ENCODE measurements at regions not wholly inside any gene's neighbourhood (a gene's known extent, or its start where the extent isn't known, plus 50 kb on each side); places are given as distances from the start of the nearest gene placed in this dataset.

GRCh38 chr1:197995408-197996258 is 78.5 kb downstream of the LHX9 start (continued):
- TF ChIP-seq ETS1 (conservative IDR thresholded peaks at IDR 0.05; ENCODE audit: control insufficient read depth, low read depth, low read length) (no peak), NONO (IDR thresholded peaks at IDR 0.05; ENCODE audit: low read depth in 2 of 2, low read length in 1 of 2) (peak in 1 of 2 experiments; percentile 84; a peak in 2 of 4 replicates), SPI1 (IDR thresholded peaks at IDR 0.05; ENCODE audit: borderline replicate concordance, low read depth, low read length) (peak; percentile 67; the same call in 1 of the 2 replicates), ELF1 (tag; IDR thresholded peaks at IDR 0.05) (peak; percentile 63; the same call in 1 of the 2 replicates), MYNN (IDR thresholded peaks at IDR 0.05) (no peak), MYNN (CRISPR knock-in tag; IDR thresholded peaks at IDR 0.05) (no peak), ZNF561 (CRISPR knock-in tag; conservative IDR thresholded peaks at IDR 0.05) (0 out of 2 replicates have a peak, but pooled peaks have one; percentile 27), SRSF3 (IDR thresholded peaks at IDR 0.05; ENCODE audit: insufficient read depth, low read length) (no peak), GTF2B (IDR thresholded peaks at IDR 0.05; ENCODE audit: extremely low read depth, insufficient read length) (peak; percentile 68), MITF (IDR thresholded peaks at IDR 0.05) (no peak), THRB (CRISPR knock-in tag; conservative IDR thresholded peaks at IDR 0.05) (no peak), ETS2 (tag; IDR thresholded peaks at IDR 0.05; ENCODE audit: borderline replicate concordance, poor library complexity, severe bottlenecking) (no peak), HNRNPLL (IDR thresholded peaks at IDR 0.05; ENCODE audit: low read depth, low read length, poor library complexity, severe bottlenecking) (no peak), FOXO4 (CRISPR knock-in tag; IDR thresholded peaks at IDR 0.05) (no peak), POLR2AphosphoS2 (IDR thresholded peaks at IDR 0.05; ENCODE audit: low read length) (no peak), KLF13 (tag; IDR thresholded peaks at IDR 0.05; ENCODE audit: borderline replicate concordance, low read depth) (no peak), HDAC2 (IDR thresholded peaks at IDR 0.05) (0 out of 2 replicates have a peak, but pooled peaks have one; percentile 5), DIDO1 (tag; IDR thresholded peaks at IDR 0.05; ENCODE audit: low read depth) (0 out of 2 replicates have a peak, but pooled peaks have one; percentile 8), ZBTB12 (CRISPR knock-in tag; IDR thresholded peaks at IDR 0.05) (no peak)

All from K562 (cell line).